ENCODE measurements at regions not wholly inside any gene's neighbourhood (a gene's known extent, or its start where the extent isn't known, plus 50 kb on each side); places are given as distances from the start of the nearest gene placed in this dataset.

- H3K27me3 ChIP-seq (ENCODE audit: control insufficient read depth, insufficient read depth, low read length) = no peaks in the 10 kb centered on the region
- TF ChIP-seq CTCF (IDR thresholded peaks at IDR 0.05; ENCODE audit: insufficient read depth, low read depth, low read length) = no peak
- POLR2A ChIA-PET = no interaction called here
Measured at GRCh38 chr10:84990713-84991112, 662.3 kb downstream of the CCSER2 start.

GRCh38 chr10:84991301-84991700, 662.9 kb downstream of the CCSER2 start:
- DNase-seq (ENCODE audit: low read depth) = no peak
- H3K4me3 ChIP-seq (ENCODE audit: low read depth, low read length) = no peak overlapping the region
- CTCF ChIA-PET = no interaction called here
- POLR2A ChIA-PET = no interaction called here
- no peaks in the 10 kb centered on the region for H3K36me3 ChIP-seq (ENCODE audit: control insufficient read depth, insufficient read depth, low read length)
- H3K27me3 ChIP-seq (ENCODE audit: control insufficient read depth, insufficient read depth, low read length) = no peaks in the 10 kb centered on the region
- no peak for TF ChIP-seq CTCF (IDR thresholded peaks at IDR 0.05; ENCODE audit: insufficient read depth, low read depth, low read length)

More at GRCh38 chr10:84990713-84991112, 662.3 kb downstream of the CCSER2 start:
- Histone ChIP-seq H3K4me3 (ENCODE audit: low read depth, low read length) (no peak overlapping the region), H3K36me3 (ENCODE audit: control insufficient read depth, insufficient read depth, low read length) (no peaks in the 10 kb centered on the region)
- DNase-seq (ENCODE audit: low read depth) = no peak
- CTCF ChIA-PET = no interaction called here

- no peaks in the 10 kb centered on the region for H3K27me3 ChIP-seq (ENCODE audit: control insufficient read depth, insufficient read depth, low read length)
Measured at GRCh38 chr10:84993251-84994035, 665.1 kb downstream of the CCSER2 start.

GRCh38 chr10:84994722-84995121, 666.3 kb downstream of the CCSER2 start:
- CTCF ChIA-PET = no interaction called here
- POLR2A ChIA-PET = no interaction called here
- no peak for TF ChIP-seq CTCF (IDR thresholded peaks at IDR 0.05; ENCODE audit: insufficient read depth, low read depth, low read length)
- H3K4me3 ChIP-seq (ENCODE audit: low read depth, low read length) = no peak overlapping the region
- no peak for DNase-seq (ENCODE audit: low read depth)
- H3K27me3 ChIP-seq (ENCODE audit: control insufficient read depth, insufficient read depth, low read length) = no peaks in the 10 kb centered on the region
- H3K36me3 ChIP-seq (ENCODE audit: control insufficient read depth, insufficient read depth, low read length) = no peaks in the 10 kb centered on the region

More at GRCh38 chr10:84993251-84994035, 665.1 kb downstream of the CCSER2 start:
- ChIA-PET POLR2A (no interaction called here), CTCF (interaction anchor here (1.1 kb wide), 1 partner anchor 26 kb away, joined by 3 read pairs; no protein-coding TSS in a partner anchor)
- TF ChIP-seq CTCF (IDR thresholded peaks at IDR 0.05; ENCODE audit: insufficient read depth, low read depth, low read length) = no peak
- Histone ChIP-seq H3K4me3 (ENCODE audit: low read depth, low read length) (no peak overlapping the region), H3K36me3 (ENCODE audit: control insufficient read depth, insufficient read depth, low read length) (no peaks in the 10 kb centered on the region)
- DNase-seq (ENCODE audit: low read depth) = no peak

- TF ChIP-seq CTCF (IDR thresholded peaks at IDR 0.05; ENCODE audit: insufficient read depth, low read depth, low read length) = no peak
- ChIA-PET CTCF (no interaction called here), POLR2A (no interaction called here)
- no peak for DNase-seq (ENCODE audit: low read depth)
- Histone ChIP-seq H3K36me3 (ENCODE audit: control insufficient read depth, insufficient read depth, low read length) (no peaks in the 10 kb centered on the region), H3K4me3 (ENCODE audit: low read depth, low read length) (no peak overlapping the region), H3K27me3 (ENCODE audit: control insufficient read depth, insufficient read depth, low read length) (no peaks in the 10 kb centered on the region)
Measured at GRCh38 chr10:84996580-84996979, 668.2 kb downstream of the CCSER2 start.
